GM23338 (cell line): ENCODE measurements at regions not wholly inside any gene's neighbourhood (a gene's known extent, or its start where the extent isn't known, plus 50 kb on each side); places are given as distances from the start of the nearest gene placed in this dataset.

ENCODE experiments used
- ATAC-seq: fragments of 200-7000 bp; cut with Tn5 transposase; 3 replicates; pipeline ENCODE4 v1.9.1; 2020
- DNase-seq: peaks from one replicate; pipeline ENCODE4 v3.0.0-alpha.2; 2015; ENCODE audit warnings: low spot score
- H2AFZ ChIP-seq: fragments of 200-600 bp; sonication (generic); 2 replicates; pipeline ENCODE4 v1.8.0; 2016; ENCODE audit warnings: antibody characterized with exemption, mild to moderate bottlenecking, moderate library complexity
- H3F3A ChIP-seq: fragments of 200-600 bp; sonication (generic); replicated peaks from 2 replicates; pipeline ENCODE4 v1.8.0; 2017; ENCODE audit warnings: antibody characterized with exemption, mixed run types, low read depth
- H3K27ac ChIP-seq: fragments of 200-600 bp; sonication (generic); 2 replicates; pipeline ENCODE4 v1.6.1; 2016; ENCODE audit warnings: low read depth
- H3K27me3 ChIP-seq: fragments of 200-600 bp; sonication (generic); 2 replicates; pipeline ENCODE4 v1.8.0; 2016; ENCODE audit warnings: mild to moderate bottlenecking, mixed run types, moderate library complexity; ENCODE audit not compliant: insufficient read depth
- H3K36me3 ChIP-seq: fragments of 200-600 bp; sonication (generic); 2 replicates; pipeline ENCODE4 v1.8.0; 2016; ENCODE audit warnings: mild to moderate bottlenecking; ENCODE audit not compliant: insufficient read depth
- H3K4me1 ChIP-seq: fragments of 200-600 bp; sonication (generic); 2 replicates; pipeline ENCODE4 v1.8.0; 2016; ENCODE audit warnings: mild to moderate bottlenecking, moderate library complexity; ENCODE audit not compliant: insufficient read depth
- H3K4me2 ChIP-seq: fragments of 200-600 bp; sonication (generic); 2 replicates; pipeline ENCODE4 v1.7.1; 2017; ENCODE audit warnings: mixed run types
- H3K4me3 ChIP-seq: fragments of 200-600 bp; sonication (generic); 2 replicates; pipeline ENCODE4 v1.6.1; 2016; ENCODE audit warnings: mixed run types
- H3K79me2 ChIP-seq: fragments of 200-600 bp; sonication (generic); replicated peaks from 2 replicates; pipeline ENCODE4 v1.8.0; 2017; ENCODE audit warnings: mild to moderate bottlenecking; ENCODE audit not compliant: insufficient read depth
- H3K9me2 ChIP-seq: fragments of 200-600 bp; sonication (generic); 2 replicates; pipeline ENCODE4 v1.8.0; 2017; ENCODE audit not compliant: insufficient read depth
- H4K20me1 ChIP-seq: fragments of 200-600 bp; sonication (generic); replicated peaks from 2 replicates; pipeline ENCODE4 v1.8.0; 2017; ENCODE audit warnings: mild to moderate bottlenecking; ENCODE audit not compliant: insufficient read depth
- H3K27ac Mint-ChIP-seq: 2 replicates; pipeline ENCODE4 v1.8.0; 2020; ENCODE audit warnings: inconsistent platforms, mild to moderate bottlenecking, moderate library complexity, mixed read lengths
- H3K27me3 Mint-ChIP-seq: 3 replicates; pipeline ENCODE4 v1.8.0; 2022; ENCODE audit warnings: low read depth, mild to moderate bottlenecking, moderate library complexity, mixed read lengths, inconsistent platforms; ENCODE audit not compliant: insufficient read depth, poor library complexity
- H3K36me3 Mint-ChIP-seq: 3 replicates; pipeline ENCODE4 v1.8.0; 2021; ENCODE audit warnings: low read depth, mild to moderate bottlenecking, inconsistent platforms, moderate library complexity, mixed read lengths
- H3K4me1 Mint-ChIP-seq: 3 replicates; pipeline ENCODE4 v1.8.0; 2020; ENCODE audit warnings: mild to moderate bottlenecking, inconsistent platforms, mixed read lengths
- H3K4me3 Mint-ChIP-seq: 3 replicates; pipeline ENCODE4 v1.8.0; 2021; ENCODE audit warnings: moderate library complexity, mild to moderate bottlenecking, inconsistent platforms, mixed read lengths
- H3K9me3 Mint-ChIP-seq: 3 replicates; pipeline ENCODE4 v1.8.0; 2020; ENCODE audit warnings: moderate library complexity, mild to moderate bottlenecking, inconsistent platforms, mixed read lengths
- CREB1 ChIP-seq: fragments of 250-450 bp; sonication (Bioruptor Pico); IDR thresholded peaks from 2 replicates; pipeline ENCODE4 v1.5.0; 2020; ENCODE audit warnings: low read depth, mild to moderate bottlenecking, moderate library complexity
- EZH2phosphoT487 ChIP-seq: fragments of 200-600 bp; sonication (generic); IDR thresholded peaks from one replicate; pipeline ENCODE4 v1.8.1; 2018; ENCODE audit warnings: antibody characterized with exemption; ENCODE audit not compliant: unreplicated experiment
- NANOG ChIP-seq: IDR thresholded peaks from 2 replicates; pipeline ENCODE4 v1.6.1; 2016; ENCODE audit warnings: antibody characterized with exemption, borderline replicate concordance
- POLR2AphosphoS5 ChIP-seq: IDR thresholded peaks from 2 replicates; pipeline ENCODE4 v1.6.1; 2016; ENCODE audit warnings: antibody characterized with exemption, low read depth
- REST ChIP-seq: IDR thresholded peaks from one replicate; pipeline ENCODE4 v1.6.1; 2018; ENCODE audit warnings: antibody characterized with exemption; ENCODE audit not compliant: unreplicated experiment
- STAT1 ChIP-seq: IDR thresholded peaks from one replicate; pipeline ENCODE4 v1.6.1; 2016; ENCODE audit warnings: antibody characterized with exemption; ENCODE audit not compliant: unreplicated experiment
- ZNF114 ChIP-seq: fragments of 250-450 bp; sonication (Bioruptor Pico); IDR thresholded peaks from 2 replicates; pipeline ENCODE4 v1.5.0; 2020; ENCODE audit warnings: mild to moderate bottlenecking, moderate library complexity
- ZNF462 ChIP-seq: fragments of 250-450 bp; sonication (Bioruptor Pico); IDR thresholded peaks from 2 replicates; pipeline ENCODE4 v1.5.0; 2020; ENCODE audit warnings: mild to moderate bottlenecking, moderate library complexity
- TF ChIP-seq, protein P1 (sequence below), 2 experiments: fragments of 200-600 bp in 1 of 2; sonication (generic) in 1 of 2; conservative IDR thresholded peaks; 2 replicates each; pipeline versions ENCODE4 v1.5.1 to v1.6.1; 2016 to 2017; ENCODE audit warnings: antibody characterized with exemption in 2 of 2, low read depth in 2 of 2, mild to moderate bottlenecking in 2 of 2, moderate library complexity in 1 of 2
- TF ChIP-seq, protein P2 (sequence below): IDR thresholded peaks from 2 replicates; pipeline ENCODE4 v1.6.1; 2016; ENCODE audit warnings: antibody characterized with exemption

- Mint-ChIP-seq H3K9me3 (no peaks in the 10 kb centered on the region; the same call in 1 of the 3 replicates), H3K36me3 (no peaks in the 10 kb centered on the region), H3K27ac (no peak overlapping the region), H3K4me3 (no peak overlapping the region), H3K4me1 (peaks cover 2% of the 10 kb centered on the region; the same call in 1 of the 3 replicates), H3K27me3 (peaks cover 3% of the 10 kb centered on the region)
- no peaks in the 10 kb centered on the region for H4K20me1 ChIP-seq
- DNase-seq: no peak
- no peak overlapping the region for H3K27ac ChIP-seq
- H3K4me1 ChIP-seq: no peaks in the 10 kb centered on the region
- H3K4me2 ChIP-seq: no peak overlapping the region
- H3K9me2 ChIP-seq: peaks cover 6% of the 10 kb centered on the region; the same call in 1 of the 2 replicates
- no peak overlapping the region for H2AFZ ChIP-seq
- H3K36me3 ChIP-seq: no peaks in the 10 kb centered on the region
- no peak for ATAC-seq
- H3K4me3 ChIP-seq: no peak overlapping the region
- H3F3A ChIP-seq: no peaks in the 10 kb centered on the region
- TF ChIP-seq POLR2AphosphoS5 (no peak), REST (no peak), STAT1 (no peak), ZNF114 (no peak), CREB1 (CRISPR knock-in tag) (no peak), NANOG (no peak), EZH2phosphoT487 (no peak), ZNF462 (no peak)
- TF ChIP-seq, protein P1, sequence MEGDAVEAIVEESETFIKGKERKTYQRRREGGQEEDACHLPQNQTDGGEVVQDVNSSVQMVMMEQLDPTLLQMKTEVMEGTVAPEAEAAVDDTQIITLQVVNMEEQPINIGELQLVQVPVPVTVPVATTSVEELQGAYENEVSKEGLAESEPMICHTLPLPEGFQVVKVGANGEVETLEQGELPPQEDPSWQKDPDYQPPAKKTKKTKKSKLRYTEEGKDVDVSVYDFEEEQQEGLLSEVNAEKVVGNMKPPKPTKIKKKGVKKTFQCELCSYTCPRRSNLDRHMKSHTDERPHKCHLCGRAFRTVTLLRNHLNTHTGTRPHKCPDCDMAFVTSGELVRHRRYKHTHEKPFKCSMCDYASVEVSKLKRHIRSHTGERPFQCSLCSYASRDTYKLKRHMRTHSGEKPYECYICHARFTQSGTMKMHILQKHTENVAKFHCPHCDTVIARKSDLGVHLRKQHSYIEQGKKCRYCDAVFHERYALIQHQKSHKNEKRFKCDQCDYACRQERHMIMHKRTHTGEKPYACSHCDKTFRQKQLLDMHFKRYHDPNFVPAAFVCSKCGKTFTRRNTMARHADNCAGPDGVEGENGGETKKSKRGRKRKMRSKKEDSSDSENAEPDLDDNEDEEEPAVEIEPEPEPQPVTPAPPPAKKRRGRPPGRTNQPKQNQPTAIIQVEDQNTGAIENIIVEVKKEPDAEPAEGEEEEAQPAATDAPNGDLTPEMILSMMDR (conservative IDR thresholded peaks at IDR 0.05; ENCODE audit: low read depth in 2 of 2): no peak
- TF ChIP-seq, protein P2, sequence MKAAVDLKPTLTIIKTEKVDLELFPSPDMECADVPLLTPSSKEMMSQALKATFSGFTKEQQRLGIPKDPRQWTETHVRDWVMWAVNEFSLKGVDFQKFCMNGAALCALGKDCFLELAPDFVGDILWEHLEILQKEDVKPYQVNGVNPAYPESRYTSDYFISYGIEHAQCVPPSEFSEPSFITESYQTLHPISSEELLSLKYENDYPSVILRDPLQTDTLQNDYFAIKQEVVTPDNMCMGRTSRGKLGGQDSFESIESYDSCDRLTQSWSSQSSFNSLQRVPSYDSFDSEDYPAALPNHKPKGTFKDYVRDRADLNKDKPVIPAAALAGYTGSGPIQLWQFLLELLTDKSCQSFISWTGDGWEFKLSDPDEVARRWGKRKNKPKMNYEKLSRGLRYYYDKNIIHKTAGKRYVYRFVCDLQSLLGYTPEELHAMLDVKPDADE: no peak
- no peaks in the 10 kb centered on the region for H3K27me3 ChIP-seq
- no peaks in the 10 kb centered on the region for H3K79me2 ChIP-seq
Observed at GRCh38 chr2:220684099-220684498, 888.0 kb downstream of the EPHA4 start.
